H1 (cell line): ENCODE measurements at regions not wholly inside any gene's neighbourhood (a gene's known extent, or its start where the extent isn't known, plus 50 kb on each side); places are given as distances from the start of the nearest gene placed in this dataset.

Experiments used
- CTCF ChIP-seq, 3 experiments: IDR thresholded peaks; 1 replicate in 2 of 3; 2 replicates in 1 of 3; pipeline versions ENCODE4 v1.5.1 to v1.6.1; 2011; ENCODE audit warnings: low read length in 3 of 3, mild to moderate bottlenecking in 3 of 3, inconsistent platforms in 2 of 3, low read depth in 1 of 3, moderate library complexity in 1 of 3; ENCODE audit not compliant: insufficient read depth in 1 of 3; ENCODE audit errors: control extremely low read depth in 1 of 3
- EP300 ChIP-seq, 2 experiments: IDR thresholded peaks; 1 replicate in 1 of 2; 2 replicates in 1 of 2; pipeline ENCODE4 v1.6.1; 2011 to 2012; ENCODE audit warnings: low read depth in 2 of 2, low read length in 2 of 2, mild to moderate bottlenecking in 2 of 2, borderline replicate concordance in 1 of 2, inconsistent platforms in 1 of 2, moderate library complexity in 1 of 2
- POLR2A ChIP-seq, 2 experiments: IDR thresholded peaks; 1 replicate in 1 of 2; 2 replicates in 1 of 2; pipeline ENCODE4 v1.6.1; 2011; ENCODE audit warnings: low read depth in 2 of 2, low read length in 2 of 2, mild to moderate bottlenecking in 2 of 2; ENCODE audit errors: control extremely low read depth in 1 of 2
- RBBP5 ChIP-seq: IDR thresholded peaks from 2 replicates; pipeline ENCODE4 v1.7.1; 2012; ENCODE audit warnings: low read depth, mild to moderate bottlenecking, inconsistent platforms, low read length, moderate library complexity, borderline replicate concordance
- SIRT6 ChIP-seq: IDR thresholded peaks from one replicate; pipeline ENCODE4 v1.7.1; 2012; ENCODE audit warnings: low read length, inconsistent platforms
- YY1 ChIP-seq: IDR thresholded peaks from 2 replicates; pipeline ENCODE4 v1.6.1; 2011; ENCODE audit warnings: low read depth, mild to moderate bottlenecking, low read length
- ZNF274 ChIP-seq: IDR thresholded peaks from 2 replicates; pipeline ENCODE4 v1.7.0; 2012; ENCODE audit warnings: low read length, borderline replicate concordance; ENCODE audit errors: extremely low read depth

GRCh38 chr6:54665278-54665677, 181.3 kb upstream of the FAM83B start:
- TF ChIP-seq RBBP5 (no peak), CTCF (IDR thresholded peaks at IDR 0.05; ENCODE audit: control extremely low read depth in 1 of 3, insufficient read depth in 1 of 3, low read depth in 1 of 3, low read length in 3 of 3) (no peak), EP300 (IDR thresholded peaks at IDR 0.05; ENCODE audit: borderline replicate concordance in 1 of 2, low read depth in 2 of 2, low read length in 2 of 2) (no peak), POLR2A (IDR thresholded peaks at IDR 0.05; ENCODE audit: control extremely low read depth in 1 of 2, low read depth in 2 of 2, low read length in 2 of 2) (no peak), ZNF274 (no peak), YY1 (no peak), SIRT6 (no peak)
